ENCODE measurements at regions not wholly inside any gene's neighbourhood (a gene's known extent, or its start where the extent isn't known, plus 50 kb on each side); places are given as distances from the start of the nearest gene placed in this dataset.
"Not testable (repeated sequence)": the region's sequence is repeated elsewhere in the genome, so short reads cannot be mapped to it uniquely, and the experiment has no call there.

DNA sequence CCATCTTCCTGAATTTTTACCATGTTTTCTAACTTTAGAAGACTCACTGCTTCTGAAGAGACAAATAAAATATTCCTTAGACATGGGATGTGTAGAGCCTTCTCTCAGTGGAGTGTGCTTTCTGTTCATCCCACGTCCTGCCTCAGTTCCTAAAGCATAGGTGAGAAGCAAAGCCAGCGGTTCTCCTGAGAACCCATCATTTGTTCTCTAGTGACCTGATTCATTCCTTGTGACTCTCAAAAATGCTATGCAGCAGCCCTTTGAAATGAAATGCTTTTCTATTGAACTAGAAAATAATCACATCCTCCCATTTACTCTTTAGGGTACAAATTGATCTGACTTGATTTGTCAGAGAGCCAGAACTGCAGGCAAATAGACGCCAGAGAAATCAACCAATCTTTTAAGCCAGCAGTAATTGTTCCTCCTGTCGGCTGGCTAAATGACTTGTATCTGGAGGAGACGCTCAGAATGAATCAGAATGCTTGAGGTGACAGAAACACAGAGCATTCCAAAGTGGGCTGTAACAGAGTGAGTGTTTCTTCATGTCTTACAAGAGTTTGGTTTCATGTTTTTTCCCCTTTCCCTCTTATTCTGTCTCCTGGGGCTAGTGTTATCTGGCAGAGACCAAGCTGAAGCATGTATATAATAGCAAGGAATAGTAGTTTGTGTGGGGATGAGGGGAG is 81.3 kb upstream of the TMEM178A start:
- DNase-seq, result peak; percentile 65

DNA sequence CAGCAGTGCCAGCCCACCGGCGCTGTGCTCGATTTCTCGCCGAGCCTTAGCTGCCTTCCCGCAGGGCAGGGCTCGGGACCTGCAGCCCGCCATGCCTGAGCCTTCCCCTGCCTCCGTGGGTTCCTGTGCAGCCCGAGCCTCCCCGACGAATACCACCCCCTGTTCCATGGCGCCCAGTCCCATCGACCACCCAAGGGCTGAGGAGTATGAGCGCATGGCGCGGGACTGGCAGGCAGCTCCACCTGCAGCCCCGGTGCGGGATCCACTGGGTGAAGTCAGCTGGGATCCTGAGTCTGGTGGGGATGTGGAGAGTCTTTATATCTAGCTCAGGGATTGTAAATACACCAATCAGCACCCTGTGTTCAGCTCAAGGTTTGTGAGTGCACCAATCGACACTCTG is 80.2 kb upstream of the TMEM178A start:
- not testable (repeated sequence) for DNase-seq

DNA sequence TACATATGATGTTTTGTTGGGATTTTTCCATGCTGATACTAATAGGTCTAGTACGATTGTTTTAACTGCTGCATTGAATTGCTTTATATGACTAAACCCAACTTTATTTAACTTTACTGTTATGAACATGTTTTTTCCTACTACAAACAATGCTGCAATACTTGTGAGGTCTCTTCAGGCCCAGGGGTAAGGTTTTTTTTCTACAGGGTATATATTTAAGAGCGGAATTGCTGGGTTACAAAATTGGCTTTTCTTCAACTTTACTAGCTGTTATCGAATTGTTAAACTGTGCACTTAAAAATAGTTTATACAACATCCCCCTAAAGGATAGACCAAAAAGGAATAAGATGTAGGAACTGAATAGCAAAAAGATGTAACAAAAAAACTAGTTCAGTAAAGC is 78.5 kb upstream of the TMEM178A start:
- DNase-seq, result no peak

DNA sequence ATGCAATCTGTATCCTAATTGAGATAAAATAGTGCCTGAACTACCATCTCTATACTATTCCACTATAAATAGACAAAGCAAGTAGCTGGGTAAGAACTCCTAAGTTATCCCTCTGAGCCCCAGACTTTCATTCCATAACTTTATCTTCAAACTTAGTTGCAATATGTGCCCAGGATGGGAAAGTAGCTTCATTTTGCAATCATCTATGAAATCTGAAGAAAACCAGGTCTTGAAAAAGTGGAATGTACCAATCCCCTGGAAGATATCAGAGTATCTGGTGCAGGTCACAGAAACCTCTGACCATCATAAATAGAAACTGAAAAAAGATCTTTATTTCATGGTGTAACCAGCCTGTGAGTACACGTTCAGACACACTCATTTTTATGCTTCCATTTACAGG is 78.1 kb upstream of the TMEM178A start:
- no peak for DNase-seq

DNA sequence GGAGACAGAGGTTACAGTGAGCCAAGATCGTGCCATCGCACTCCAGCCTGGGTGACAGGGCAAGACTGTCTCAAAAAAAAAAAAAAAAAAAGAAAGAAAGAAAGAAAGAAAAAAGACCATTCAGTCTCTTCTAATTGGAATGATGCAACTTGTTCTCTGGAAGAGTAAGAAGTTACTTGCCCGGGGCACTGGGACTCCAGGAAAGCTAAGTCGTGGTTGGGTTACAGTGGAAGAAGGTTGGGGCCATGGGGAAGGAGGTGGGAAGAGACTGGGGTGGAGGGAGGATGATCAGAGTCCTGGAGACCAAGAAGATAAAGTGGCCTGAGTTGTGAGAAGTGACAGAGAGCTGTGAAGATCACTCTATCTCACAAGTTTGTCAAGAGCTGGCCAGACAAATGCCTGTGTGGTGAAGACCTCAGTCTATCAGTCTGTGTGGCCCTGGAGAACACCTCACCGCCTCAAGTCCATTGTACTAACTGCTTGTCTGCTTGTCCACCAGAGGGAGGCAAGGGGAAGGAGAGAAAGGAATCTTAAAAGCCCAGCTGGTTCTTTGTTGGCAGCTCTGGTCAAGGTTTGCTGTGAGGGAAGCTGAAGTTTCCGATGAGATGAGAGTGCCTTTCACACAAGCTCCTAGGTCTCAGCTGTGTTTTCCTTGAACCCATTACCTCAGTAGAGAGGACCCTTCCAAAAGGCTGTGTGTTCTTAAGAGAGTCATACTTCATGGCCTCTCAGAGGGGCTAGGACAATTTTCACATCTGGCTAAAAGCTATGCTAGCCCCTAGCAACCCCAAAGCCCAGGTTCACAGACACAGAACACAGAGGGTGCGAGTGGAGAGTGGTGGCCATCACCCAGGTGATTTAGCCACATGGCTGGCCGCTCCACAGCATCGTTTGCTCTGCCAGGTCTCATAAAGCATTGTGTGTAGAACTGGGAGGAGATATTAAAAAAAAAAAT is 72.0 kb upstream of the TMEM178A start:
- peak; percentile 73 for DNase-seq

DNA sequence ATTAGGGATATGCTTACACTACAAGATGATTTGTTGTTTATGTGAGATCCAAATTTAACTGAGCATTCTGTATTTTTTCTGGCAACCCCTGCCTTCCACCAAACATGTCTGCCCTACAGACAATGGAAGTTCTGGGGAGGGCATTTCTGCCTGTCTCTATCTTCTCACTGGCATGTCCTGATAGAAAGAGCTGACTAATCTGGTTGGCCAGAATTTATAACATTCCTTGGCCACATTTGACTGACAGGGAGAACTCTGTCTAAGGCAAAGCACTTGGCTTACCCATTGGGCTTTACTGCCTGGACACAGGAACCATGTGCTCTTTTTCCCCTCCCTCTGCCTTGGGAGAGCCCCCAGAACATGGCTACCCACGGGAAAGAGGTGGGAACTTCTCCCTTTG is 70.6 kb upstream of the TMEM178A start:
- no peak for DNase-seq

DNA sequence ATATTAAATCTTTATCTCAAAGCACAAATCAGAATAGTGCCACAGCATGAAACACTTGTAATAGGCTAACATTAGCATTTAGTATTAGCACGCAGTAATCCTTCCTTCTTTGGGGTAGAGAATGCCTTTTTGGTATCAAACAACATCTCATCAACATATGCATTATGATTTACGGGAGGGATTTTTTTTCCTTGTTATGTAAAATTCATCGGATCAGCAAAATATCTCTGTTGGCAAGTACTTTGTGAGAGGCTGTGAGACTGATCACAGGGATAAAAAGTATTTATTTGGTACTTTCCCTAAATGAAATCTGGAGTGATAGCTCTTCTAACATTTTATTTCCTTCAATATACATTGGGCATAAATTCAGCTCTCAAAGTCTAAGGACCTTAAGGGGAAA is 68.4 kb upstream of the TMEM178A start:
- no peak for DNase-seq

DNA sequence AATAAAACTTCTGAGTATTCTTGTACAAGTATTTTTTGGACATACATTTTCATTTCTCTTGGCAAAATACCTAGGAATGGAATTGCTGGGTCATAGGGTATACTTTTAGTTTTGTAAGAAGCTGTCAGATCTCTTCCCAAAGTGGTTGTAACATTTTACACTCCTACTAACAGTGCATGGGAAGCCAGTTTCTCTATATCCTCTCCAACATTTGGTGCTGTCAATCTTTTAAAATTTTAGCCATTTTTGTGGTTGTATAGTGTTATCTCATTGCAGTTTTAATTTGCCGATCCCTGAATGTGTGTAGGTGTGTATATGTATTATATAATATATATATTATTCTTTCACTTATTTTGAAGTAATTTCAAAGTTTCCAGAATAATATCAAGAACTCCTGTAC is 63.1 kb upstream of the TMEM178A start:
- DNase-seq, result no peak

DNA sequence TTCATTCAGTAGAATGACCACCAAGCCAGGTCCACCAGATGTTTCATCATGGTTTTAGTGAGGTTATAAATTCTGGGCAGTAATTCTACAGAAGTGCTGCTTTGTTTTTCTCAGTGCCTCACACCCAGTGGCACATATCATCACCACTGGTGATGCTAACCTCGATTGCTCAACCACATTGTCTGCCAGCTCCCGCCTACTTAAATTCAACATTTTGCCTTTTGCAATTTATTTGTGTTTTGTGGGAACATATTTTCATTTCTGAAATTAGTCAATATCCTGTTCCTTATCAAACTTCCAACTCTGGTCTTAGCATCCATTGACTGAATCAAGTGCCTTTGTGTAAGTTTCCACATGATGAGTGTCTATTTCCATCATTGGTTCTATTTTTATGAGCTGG is 62.3 kb upstream of the TMEM178A start:
- no peak for DNase-seq

DNA sequence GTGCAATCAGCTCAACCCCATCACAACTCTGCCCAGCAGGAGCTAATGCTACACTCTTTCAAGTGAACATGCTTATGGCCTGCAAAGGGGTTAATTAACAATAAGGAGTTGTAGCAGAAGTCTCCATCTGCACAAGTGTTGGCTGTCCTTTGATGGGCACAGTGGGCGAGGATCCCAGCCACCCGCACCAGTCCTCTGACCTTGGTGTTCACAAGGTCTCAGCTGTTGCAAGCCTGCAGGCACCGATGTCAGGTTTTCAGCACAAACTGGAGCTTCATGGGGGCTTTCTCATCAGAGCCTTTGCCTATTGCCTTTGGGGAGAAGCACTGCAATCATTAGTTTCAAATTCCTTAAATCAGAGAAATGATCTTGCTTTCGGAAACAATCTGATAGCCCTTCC is 60.9 kb upstream of the TMEM178A start:
- DNase-seq, result no peak

DNA sequence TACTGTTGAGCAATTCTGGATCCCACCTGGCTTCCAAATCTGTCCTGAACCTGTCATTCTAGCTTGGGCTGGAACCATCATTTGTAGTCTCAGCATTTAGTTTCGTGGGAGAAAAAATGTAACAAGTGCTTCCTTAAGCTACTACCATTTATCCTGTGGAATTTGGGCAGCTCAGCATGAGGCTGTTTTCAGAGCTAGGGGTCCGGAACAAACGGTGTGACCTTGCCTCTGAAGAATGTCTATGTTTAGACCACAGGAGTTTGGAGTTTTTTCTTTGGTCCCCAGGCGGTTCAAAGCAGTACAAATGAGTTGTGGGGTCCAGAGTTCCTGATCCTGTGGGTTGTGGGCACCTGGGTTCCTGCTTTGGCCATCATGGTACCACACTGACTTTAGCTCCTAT is 59.1 kb upstream of the TMEM178A start:
- no peak for DNase-seq

DNA sequence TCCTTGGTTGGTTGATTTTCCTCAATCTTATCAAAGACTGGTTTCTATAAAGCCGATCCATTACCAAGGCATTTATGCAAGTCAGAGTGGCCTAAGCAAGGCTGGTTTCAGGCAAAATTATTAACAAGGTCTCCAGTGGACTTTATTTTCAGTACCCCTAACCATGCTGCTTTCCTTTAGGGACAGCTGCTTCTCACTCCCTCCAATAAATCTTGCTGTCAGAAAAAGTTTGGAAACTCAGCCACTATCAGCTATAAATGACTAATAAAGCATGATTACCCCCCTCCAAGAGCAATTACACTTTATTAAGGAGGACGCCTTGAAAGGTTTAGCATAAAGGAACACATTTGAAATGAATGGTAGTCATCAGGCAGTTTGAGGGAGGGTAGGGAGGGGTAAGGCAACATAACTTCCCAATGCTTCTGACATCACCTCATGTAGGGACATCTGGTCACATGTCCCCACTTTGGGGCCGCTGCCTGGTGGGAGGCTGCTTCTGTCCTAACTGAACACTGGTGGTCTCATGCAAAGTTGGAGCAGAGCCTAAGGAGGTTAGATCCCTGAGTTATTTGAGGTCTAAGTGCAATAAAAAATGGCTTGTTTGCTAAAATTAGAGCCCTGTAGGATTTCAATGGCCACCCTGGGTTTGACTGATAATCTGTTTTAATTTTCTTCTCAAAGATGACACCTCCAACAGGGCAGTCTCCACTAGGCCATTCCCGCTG is 58.0 kb upstream of the TMEM178A start:
- no peak for DNase-seq

DNA sequence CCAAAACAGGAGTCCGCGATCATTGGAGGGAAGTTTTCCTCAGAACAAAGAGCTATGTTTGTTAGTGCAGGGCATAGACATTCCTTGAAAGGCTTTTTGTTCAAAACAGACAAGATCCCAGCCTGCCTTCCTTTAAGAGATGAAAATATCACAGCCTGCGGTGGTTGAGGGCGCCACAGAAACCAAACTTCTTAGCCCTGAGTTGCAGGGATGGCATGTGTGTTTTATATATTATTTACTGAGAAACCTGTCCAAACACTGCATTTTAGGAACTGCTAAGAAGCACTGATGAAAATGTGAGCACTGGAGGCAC is 57.5 kb upstream of the TMEM178A start:
- no peak for DNase-seq

DNA sequence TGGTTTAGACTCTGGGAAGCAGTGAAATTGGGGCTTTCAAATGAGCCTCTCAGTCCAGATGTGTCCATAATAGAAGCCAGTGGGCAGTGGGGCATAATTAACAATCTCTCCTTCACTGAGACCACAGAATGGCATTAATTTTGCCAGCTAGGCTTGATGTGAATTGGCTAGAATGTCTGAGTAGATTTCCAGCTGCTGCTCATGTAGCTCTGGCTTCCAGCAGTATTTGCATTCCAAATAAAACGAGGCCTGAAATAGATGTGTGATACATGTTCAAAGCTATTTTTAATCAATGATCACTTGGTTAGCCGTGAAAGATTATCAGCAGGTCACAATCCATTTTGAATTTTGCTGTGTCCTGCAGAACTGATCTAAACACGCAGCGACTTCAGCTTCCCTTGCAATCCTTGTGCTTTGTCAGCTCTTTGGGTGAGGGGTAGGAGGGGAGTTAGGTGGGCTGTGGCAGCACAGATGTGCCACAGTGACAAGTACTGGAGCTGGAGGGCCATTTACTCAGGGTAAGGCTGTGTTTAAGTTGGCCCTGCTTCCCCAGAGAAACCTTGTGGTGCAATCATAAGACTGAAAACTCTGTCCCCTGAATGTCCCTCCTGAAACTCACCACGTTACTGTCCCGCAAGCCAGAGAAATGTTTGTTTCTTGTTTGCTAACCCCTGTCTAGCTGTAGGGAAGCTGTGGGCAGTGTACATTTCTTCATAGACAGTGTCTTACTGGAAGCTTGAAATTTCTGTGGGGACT is 56.9 kb upstream of the TMEM178A start:
- no peak for DNase-seq

DNA sequence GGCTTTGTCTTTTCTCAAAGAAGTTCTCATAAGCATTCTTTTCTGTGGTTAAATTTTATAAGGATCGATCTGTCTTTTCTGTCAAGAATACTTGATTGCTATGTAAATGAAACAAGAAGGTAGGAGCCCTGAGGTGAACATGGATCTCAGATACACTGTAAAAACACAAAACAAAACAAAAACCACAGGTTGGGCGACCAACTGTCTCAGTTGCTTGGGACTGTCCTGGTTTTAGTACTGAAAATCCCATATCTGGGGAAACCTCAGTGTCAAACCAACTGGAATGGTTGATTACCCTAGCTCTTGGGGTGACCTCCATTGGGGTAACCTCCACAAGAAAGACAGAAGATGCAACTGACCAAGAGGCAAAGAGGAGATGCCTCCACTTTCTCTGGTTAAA is 55.8 kb upstream of the TMEM178A start:
- DNase-seq, result no peak

DNA sequence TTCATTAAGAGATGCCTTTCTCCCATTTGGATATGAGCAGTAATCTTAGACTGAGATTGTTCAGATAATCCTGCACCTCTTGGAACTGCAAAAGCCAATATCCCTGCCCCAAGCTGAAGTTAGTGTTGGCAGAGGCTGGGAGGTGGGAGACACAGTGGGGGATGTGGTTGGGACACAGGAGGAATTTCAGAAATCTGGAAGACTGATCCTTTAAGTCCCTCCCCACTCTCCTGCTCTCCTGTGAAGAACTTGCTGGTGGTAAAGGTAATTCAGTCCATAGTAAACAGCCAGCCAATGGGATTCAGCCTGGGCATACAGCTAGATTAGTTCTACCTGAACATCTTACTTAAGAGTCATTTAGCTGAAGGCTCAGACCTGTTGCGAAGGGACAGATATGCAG is 50.0 kb upstream of the TMEM178A start:
- no peak for DNase-seq

Measured in fibroblast of skin of right quadriceps (primary cell).